Stimulated activated CD4-positive, alpha-beta T cell treated with anti-CD3 and anti-CD28 coated beads, TNF-alpha, amount 100 ng/mL, for 48 hours (primary cell): ENCODE measurements at regions not wholly inside any gene's neighbourhood (a gene's known extent, or its start where the extent isn't known, plus 50 kb on each side); places are given as distances from the start of the nearest gene placed in this dataset.
"Not testable (repeated sequence)": the region's sequence is repeated elsewhere in the genome, so short reads cannot be mapped to it uniquely, and the experiment has no call there.

ENCODE experiments used
- DNase-seq, 3 donors: peaks; one replicate each; pipeline ENCODE4 v3.0.0-alpha.2; 2020; ENCODE audit warnings: low read depth in 3 of 3

DNA sequence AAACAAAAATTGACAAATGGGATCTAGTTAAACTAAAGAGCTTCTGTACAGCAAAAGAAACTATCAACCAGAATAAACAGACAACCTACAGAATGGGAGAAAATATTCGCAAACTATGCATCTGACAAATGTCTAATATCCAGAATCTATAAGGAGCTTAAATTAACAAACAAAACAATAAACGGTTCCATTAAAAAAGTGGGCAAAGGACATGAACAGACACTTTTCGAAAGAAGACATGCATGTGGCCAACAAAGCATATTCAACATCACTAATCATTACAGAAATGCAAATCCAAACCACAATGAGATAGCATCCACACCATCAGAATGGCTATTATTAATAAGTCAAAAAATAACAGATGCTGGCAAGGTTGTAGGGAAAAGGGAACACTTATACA lies 50.5 kb upstream of the MED13L start:
- not testable (repeated sequence) for DNase-seq

DNA sequence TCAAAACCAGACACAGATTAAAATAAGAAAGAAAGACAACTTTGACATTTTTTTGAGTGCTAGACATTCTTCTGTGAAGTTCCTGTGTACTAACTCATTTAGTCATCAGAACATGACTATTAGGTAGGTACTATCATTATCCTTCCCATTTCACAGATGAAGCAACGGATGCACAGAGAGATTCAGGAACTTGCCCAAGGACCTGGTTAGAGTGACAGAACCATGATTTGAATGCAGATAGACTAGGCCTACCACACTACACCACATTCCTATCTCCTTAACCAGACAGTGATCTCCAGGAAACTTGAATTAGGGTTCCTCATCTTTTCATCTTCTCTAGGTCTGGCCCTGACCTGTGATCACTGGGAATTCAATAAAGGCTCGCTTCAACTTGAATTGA lies 54.4 kb upstream of the MED13L start:
- DNase-seq = no peak

- DNase-seq = no peak
Observed at GRCh38 chr12:116332705-116333380, 55.4 kb upstream of the MED13L start.

DNA sequence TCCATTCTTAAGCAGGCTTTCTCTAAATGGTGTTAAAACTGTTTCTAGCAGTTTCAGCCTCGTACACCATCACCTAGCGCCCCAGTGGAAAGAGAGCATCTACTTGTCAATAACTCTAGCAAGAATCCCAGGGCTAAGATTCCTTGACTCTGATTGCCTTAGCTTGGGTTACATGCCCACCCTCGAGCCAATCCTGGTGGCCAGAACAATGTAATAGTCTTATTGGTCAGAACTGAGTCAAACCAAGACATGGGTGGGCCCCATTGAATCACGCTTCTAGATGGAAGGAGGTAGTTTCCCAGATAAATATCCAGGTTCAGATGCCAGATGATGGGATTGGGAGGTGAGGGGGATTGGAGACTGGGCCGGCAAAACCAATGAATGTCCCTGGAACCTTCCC lies 55.9 kb upstream of the MED13L start:
- no peak for DNase-seq

DNA sequence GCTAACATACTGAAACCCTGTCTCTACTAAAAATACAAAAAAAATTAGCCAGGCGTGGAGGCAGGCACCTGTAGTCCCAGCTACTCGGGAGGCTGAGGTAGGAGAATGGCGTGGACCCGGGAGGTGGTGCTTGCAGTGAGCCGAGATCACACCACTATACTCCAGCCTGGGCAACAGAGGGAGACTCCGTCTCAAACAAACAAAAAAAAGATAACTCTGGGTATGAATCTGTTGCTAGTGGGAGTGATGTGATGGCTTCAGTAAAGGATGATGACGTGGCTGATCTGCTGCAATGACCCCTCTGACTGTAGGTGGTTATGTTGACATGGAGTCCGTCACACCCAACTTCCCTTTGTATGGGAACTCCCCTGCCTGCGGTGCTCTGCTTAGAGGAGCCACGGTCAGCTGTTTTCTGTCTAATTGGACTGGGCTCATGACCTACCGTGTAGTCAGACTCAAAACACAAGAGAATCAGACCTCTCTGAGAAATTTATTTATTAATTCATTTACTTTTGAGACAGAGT lies 59.1 kb upstream of the MED13L start:
- peak in 1 of 3 donors; percentile 10 for DNase-seq

DNA sequence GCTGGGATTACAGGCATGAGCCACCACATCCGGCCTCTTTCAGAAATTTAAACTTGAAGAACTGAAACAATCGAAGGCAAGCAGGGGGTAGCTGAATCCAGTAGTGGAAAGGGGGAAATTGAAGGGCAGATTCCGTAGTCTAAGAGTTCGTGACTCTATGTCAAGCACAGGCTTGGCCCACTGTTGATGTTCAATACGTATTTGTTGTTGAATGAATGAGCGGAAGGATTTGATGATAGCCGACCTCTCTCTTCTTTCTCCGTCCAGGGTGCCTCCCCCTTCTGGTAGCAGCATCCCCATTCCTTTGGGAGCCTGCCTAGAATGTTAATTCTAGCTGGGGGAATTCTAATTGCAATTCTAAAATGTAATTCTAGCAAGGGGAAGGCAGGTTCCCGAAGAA lies 59.8 kb upstream of the MED13L start:
- no peak for DNase-seq

GRCh38 chr12:116338064-116338846 lies 60.8 kb upstream of the MED13L start:
- no peak for DNase-seq

GRCh38 chr12:116339062-116339461 lies 61.6 kb upstream of the MED13L start:
- DNase-seq = no peak

GRCh38 chr12:116339800-116340371 lies 62.4 kb upstream of the MED13L start:
- no peak for DNase-seq

GRCh38 chr12:116343331-116343884 lies 65.9 kb upstream of the MED13L start:
- no peak for DNase-seq

DNA sequence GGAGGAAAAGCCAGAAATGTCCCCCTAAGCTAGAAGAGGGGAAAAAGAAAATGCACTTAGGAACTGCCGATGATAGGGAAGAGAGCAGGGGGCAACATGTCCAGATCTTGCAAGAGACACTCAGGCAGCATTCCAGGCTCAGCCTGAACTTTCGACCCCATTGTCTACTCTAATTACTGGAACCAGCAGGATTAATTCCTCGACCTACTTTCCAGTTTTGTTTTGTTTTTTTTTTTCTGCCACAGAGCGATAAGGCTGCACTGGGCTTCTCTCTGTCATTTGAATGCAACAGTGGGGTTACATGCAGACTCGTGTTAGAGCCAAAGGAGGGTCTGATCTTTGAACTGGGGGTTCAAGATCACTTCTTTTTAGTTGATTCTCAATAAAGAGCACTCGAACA lies 68.7 kb upstream of the MED13L start:
- DNase-seq = no peak

DNA sequence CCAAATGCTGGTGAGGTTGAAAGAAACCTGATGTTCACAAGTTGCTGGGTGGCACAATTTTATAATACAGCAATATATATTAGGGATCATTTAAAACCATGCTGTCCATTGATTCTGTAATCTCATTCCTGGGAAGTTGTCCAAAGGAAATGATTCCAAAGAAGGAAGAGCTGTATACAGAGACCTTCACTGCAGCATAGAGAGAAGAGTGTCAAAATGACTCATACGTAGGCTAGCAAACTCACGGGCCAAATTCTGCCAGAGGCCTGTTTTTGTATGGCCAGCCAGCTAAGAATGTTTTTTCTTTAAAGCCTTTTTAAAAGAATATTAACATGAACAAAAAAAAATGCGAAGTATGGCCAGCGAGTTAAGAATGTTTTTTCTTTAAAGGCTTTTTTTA lies 69.2 kb upstream of the MED13L start:
- no peak for DNase-seq

GRCh38 chr12:116347265-116347664 lies 69.8 kb upstream of the MED13L start:
- DNase-seq = no peak

- no peak for DNase-seq
Observed at GRCh38 chr12:116352315-116352835, 74.9 kb upstream of the MED13L start.

DNA sequence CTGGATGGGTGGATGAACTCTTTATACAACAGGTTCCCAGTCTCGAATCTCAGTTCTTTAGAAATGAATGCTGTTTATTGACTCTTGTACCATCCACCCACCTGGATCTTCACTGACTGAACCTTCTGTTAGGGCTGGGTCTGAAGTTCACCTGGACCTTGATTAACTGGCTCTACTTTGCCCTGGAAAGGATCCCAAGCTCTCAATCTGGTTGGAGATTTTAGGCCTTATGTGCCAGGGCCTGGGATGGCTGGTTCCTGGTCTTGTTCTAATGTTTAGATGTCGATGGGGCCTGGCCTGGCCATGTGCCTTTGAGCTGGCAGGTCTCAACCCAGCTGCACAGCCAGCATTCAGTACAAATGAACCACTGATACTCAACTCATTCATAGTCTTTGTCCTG lies 76.5 kb upstream of the MED13L start:
- DNase-seq = no peak

DNA sequence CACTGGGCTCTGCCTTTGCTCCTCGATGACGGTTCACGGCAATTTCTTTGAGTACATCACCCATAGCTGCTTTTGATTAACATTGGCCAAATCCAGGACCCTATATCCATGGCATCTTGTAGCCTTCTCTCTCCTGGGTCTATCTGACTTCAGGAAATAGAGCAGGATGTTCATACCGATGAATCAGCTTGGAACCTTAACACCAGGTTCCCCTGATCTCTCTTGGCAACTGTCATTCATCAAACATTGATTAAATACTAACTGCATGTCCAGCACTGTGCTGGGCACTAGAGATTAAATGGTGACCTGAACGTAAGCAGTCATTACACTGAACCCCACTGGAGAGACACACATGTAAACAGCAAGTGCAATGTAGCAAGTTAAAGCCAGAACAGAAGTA lies 77.0 kb upstream of the MED13L start:
- no peak for DNase-seq

GRCh38 chr12:116354950-116355783 lies 77.7 kb upstream of the MED13L start:
- DNase-seq = no peak

DNA sequence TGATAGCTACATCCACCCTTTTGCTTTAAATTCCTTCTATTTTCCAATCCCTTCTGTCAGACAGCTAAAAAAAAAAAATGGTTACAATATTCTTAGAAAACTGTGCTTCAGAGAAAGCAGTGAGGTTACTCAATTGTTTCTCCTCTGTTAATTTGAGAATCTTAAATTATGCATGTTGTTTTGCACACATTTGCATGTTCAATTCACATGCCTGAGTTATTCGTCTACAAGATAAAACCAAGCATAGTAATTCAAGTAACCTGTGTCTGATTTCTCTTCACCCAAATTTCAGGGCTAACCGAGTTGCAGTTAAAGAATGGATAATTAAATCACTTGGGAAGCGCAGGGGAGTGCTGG lies 81.0 kb upstream of the MED13L start:
- DNase-seq = no peak

DNA sequence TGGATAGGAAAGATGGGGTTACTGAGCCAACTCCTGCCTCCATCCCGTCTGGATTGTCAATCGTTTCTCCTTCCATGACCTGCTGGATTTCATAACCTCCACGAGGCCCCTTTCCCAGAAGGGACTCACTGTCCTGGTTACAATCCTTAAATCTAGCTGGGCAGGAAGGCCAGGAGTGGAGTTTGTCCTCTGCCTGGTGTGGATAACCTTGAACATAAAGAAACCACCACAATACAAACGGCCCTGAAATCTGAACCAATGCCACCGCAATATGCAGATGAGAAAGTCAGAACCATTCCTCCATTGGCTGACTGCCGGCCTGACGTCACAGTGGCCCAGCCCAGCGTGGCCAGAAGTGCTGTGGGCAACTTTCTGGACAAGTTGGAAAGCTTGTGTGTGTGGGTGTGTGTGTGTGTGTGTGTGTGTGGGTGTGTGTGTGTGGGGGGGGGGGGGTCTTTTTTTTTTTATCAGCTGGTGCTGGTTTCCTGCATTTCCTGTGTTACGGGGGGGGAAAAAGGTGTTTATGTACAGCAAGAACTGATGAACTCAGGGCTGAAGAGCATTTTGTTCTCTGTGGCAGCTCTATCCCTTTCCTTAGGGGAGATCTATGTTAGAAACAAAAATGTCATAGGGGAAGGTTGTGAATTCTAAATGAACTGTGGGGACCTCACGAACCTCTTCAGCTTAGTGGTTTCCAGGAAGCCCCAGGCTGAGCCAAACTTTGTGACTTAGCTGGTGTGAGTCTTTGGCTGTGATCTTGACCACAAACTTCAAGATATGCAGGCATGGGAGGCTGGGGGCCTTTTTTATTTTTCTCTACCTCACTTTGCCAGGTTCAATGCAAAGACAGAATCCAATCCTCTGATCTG lies 81.6 kb upstream of the MED13L start:
- DNase-seq = peak; percentile 34 to 48 (median 36)
